HCT116 (cell line): ENCODE measurements at regions not wholly inside any gene's neighbourhood (a gene's known extent, or its start where the extent isn't known, plus 50 kb on each side); places are given as distances from the start of the nearest gene placed in this dataset.

ENCODE experiments used
- CEBPB ChIP-seq: IDR thresholded peaks from 2 replicates; pipeline ENCODE4 v1.6.1; 2012; ENCODE audit warnings: low read depth
- CTCF ChIP-seq, 3 experiments: fragments of 200-600 bp in 1 of 3; sonication (generic) in 1 of 3; IDR thresholded peaks in 2 of 3; conservative IDR thresholded peaks in 1 of 3; 2 replicates each; pipeline ENCODE4 v1.5.1; 2012 to 2017; ENCODE audit warnings: low read depth in 2 of 3, low read length in 2 of 3, antibody characterized with exemption in 1 of 3, borderline replicate concordance in 1 of 3, control low read depth in 1 of 3, mild to moderate bottlenecking in 1 of 3, mixed read lengths in 1 of 3, mixed run types in 1 of 3, moderate library complexity in 1 of 3; ENCODE audit not compliant: insufficient read depth in 1 of 3
- EGR1 ChIP-seq: IDR thresholded peaks from 2 replicates; pipeline ENCODE4 v1.6.1; 2012; ENCODE audit warnings: low read depth
- EZH2 ChIP-seq: fragments of 200-600 bp; sonication (generic); IDR thresholded peaks from 2 replicates; pipeline ENCODE4 v1.6.1; 2017; ENCODE audit warnings: antibody characterized with exemption, mixed run types
- EZH2phosphoT487 ChIP-seq: fragments of 200-600 bp; IDR thresholded peaks from 2 replicates; pipeline ENCODE4 v1.6.1; 2018; ENCODE audit warnings: antibody characterized with exemption, borderline replicate concordance
- FOSL1 ChIP-seq: IDR thresholded peaks from 2 replicates; pipeline ENCODE4 v1.6.1; 2012; ENCODE audit warnings: low read depth
- MAX ChIP-seq: IDR thresholded peaks from 2 replicates; pipeline ENCODE4 v1.6.1; 2012
- POLR2A ChIP-seq: IDR thresholded peaks from 2 replicates; pipeline ENCODE4 v1.7.0; 2011; ENCODE audit warnings: borderline replicate concordance; ENCODE audit not compliant: insufficient read depth, insufficient read length; ENCODE audit errors: extremely low read depth
- POLR2AphosphoS5 ChIP-seq: IDR thresholded peaks from 2 replicates; pipeline ENCODE4 v1.6.1; 2011; ENCODE audit warnings: mild to moderate bottlenecking, low read depth, low read length, moderate library complexity
- REST ChIP-seq: IDR thresholded peaks from 2 replicates; pipeline ENCODE4 v1.6.1; 2012; ENCODE audit warnings: low read depth
- TCF7L2 ChIP-seq: IDR thresholded peaks from 2 replicates; pipeline ENCODE4 v1.7.0; 2011; ENCODE audit warnings: borderline replicate concordance, inconsistent platforms; ENCODE audit not compliant: insufficient read depth, insufficient read length; ENCODE audit errors: extremely low read depth
- YY1 ChIP-seq: IDR thresholded peaks from 2 replicates; pipeline ENCODE4 v1.6.1; 2011; ENCODE audit warnings: low read length, low read depth, moderate library complexity, mild to moderate bottlenecking; ENCODE audit not compliant: insufficient replicate concordance; ENCODE audit errors: extremely low read depth
- ZBTB33 ChIP-seq: IDR thresholded peaks from 2 replicates; pipeline ENCODE4 v1.6.1; 2011; ENCODE audit warnings: mild to moderate bottlenecking, low read length, moderate library complexity; ENCODE audit not compliant: insufficient replicate concordance; ENCODE audit errors: extremely low read depth
- ZFX ChIP-seq: fragments of 450-650 bp; IDR thresholded peaks from 2 replicates; pipeline ENCODE4 v1.6.1; 2017

DNA sequence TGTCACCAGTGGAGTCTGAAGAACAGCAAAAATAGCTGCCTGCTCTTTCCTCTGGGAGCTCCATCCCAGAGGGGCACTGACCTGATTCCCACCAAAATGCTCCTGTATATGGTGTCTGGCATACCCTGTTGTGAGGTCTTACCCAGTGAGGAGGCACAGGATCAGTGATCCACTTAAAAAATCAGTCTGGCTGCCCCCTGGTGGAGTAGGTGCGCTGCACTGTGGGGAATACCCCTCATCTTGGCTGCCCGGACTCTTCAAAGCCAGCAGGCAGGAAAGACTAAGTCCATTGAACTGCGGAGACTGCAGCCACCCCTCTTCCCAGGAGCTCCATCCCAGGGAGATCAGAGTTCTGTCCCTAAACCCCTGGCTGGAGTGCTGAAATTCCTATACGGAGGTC, 230.9 kb upstream of the HTR1E start:
- TF ChIP-seq POLR2A (no peak), CTCF (IDR thresholded peaks at IDR 0.05 in 2 of 3, conservative IDR thresholded peaks at IDR 0.05 in 1 of 3; ENCODE audit: borderline replicate concordance in 1 of 3, insufficient read depth in 1 of 3, low read depth in 2 of 3, low read length in 2 of 3) (peak in 1 of 3 experiments; percentile 31; a peak in 1 of 6 replicates), ZBTB33 (no peak), EZH2 (no peak), POLR2AphosphoS5 (no peak), FOSL1 (no peak), EGR1 (no peak), REST (no peak), YY1 (no peak), EZH2phosphoT487 (no peak), TCF7L2 (no peak), CEBPB (no peak), ZFX (no peak), MAX (no peak)
